SK-N-SH treated with all-trans-retinoic acid at 6 μM for 48 hours (cell line): ENCODE measurements at regions not wholly inside any gene's neighbourhood (a gene's known extent, or its start where the extent isn't known, plus 50 kb on each side); places are given as distances from the start of the nearest gene placed in this dataset.

Experiments
- ARNTL ChIP-seq: fragments of 450-650 bp; formaldehyde crosslinking; IDR thresholded peaks from 2 replicates; pipeline ENCODE4 v1.5.0; 2020; ENCODE audit warnings: low read depth, mild to moderate bottlenecking, moderate library complexity, borderline replicate concordance
- BACH2 ChIP-seq: fragments of 250-450 bp; sonication (Bioruptor Pico); IDR thresholded peaks from 2 replicates; pipeline ENCODE4 v1.9.0; 2021; ENCODE audit warnings: mild to moderate bottlenecking, borderline replicate concordance
- CREB5 ChIP-seq: fragments of 250-450 bp; sonication (Bioruptor Pico); IDR thresholded peaks from 2 replicates; pipeline ENCODE4 v1.5.1; 2020; ENCODE audit warnings: low read depth, mild to moderate bottlenecking, moderate library complexity
- CSRNP3 ChIP-seq: fragments of 250-450 bp; sonication (Bioruptor Pico); IDR thresholded peaks from 2 replicates; pipeline ENCODE4 v1.5.1; 2021; ENCODE audit warnings: mild to moderate bottlenecking, moderate library complexity
- ESRRG ChIP-seq: fragments of 250-450 bp; sonication (Bioruptor Pico); IDR thresholded peaks from 2 replicates; pipeline ENCODE4 v1.6.1; 2021; ENCODE audit warnings: mild to moderate bottlenecking
- GLIS3 ChIP-seq: fragments of 250-450 bp; sonication (Bioruptor Pico); IDR thresholded peaks from 2 replicates; pipeline ENCODE4 v1.5.0; 2020; ENCODE audit warnings: mild to moderate bottlenecking, moderate library complexity
- ISL1 ChIP-seq: fragments of 250-450 bp; sonication (Bioruptor Pico); IDR thresholded peaks from 2 replicates; pipeline ENCODE4 v2.1.2; 2022; ENCODE audit warnings: mild to moderate bottlenecking, moderate library complexity
- PATZ1 ChIP-seq: fragments of 250-450 bp; sonication (Bioruptor Pico); IDR thresholded peaks from 2 replicates; pipeline ENCODE4 v1.8.0; 2020; ENCODE audit warnings: mild to moderate bottlenecking, moderate library complexity, borderline replicate concordance
- RARB ChIP-seq: fragments of 250-450 bp; sonication (Bioruptor Pico); IDR thresholded peaks from 2 replicates; pipeline ENCODE4 v1.8.0; 2021; ENCODE audit warnings: mild to moderate bottlenecking, moderate library complexity
- ZFP3 ChIP-seq: fragments of 250-450 bp; sonication (Bioruptor Pico); IDR thresholded peaks from 2 replicates; pipeline ENCODE4 v1.5.0; 2020; ENCODE audit warnings: mild to moderate bottlenecking, moderate library complexity
- ZFP30 ChIP-seq: fragments of 450-650 bp; formaldehyde crosslinking; IDR thresholded peaks from 2 replicates; pipeline ENCODE4 v1.5.0; 2022; ENCODE audit warnings: mild to moderate bottlenecking, moderate library complexity
- ZNF565 ChIP-seq: fragments of 450-650 bp; formaldehyde crosslinking; conservative IDR thresholded peaks from 2 replicates; pipeline ENCODE4 v1.5.0; 2020; ENCODE audit warnings: low read depth, mild to moderate bottlenecking, moderate library complexity
- ZNF8 ChIP-seq: fragments of 450-650 bp; formaldehyde crosslinking; IDR thresholded peaks from 2 replicates; pipeline ENCODE4 v1.5.0; 2020; ENCODE audit warnings: mild to moderate bottlenecking, moderate library complexity

- TF ChIP-seq RARB (no peak), ZNF8 (CRISPR knock-in tag) (no peak), PATZ1 (no peak), BACH2 (CRISPR knock-in tag) (no peak), ZNF565 (no peak), ZFP30 (CRISPR knock-in tag) (no peak), ZFP3 (no peak), ESRRG (no peak), ISL1 (CRISPR knock-in tag) (no peak), ARNTL (CRISPR knock-in tag) (no peak), CSRNP3 (CRISPR knock-in tag) (no peak), GLIS3 (CRISPR knock-in tag) (no peak), CREB5 (CRISPR knock-in tag) (no peak)
Observed at GRCh38 chr10:78757344-78757925, 311.3 kb upstream of the ZMIZ1 start.
